Fibroblast of villous mesenchyme (primary cell): ENCODE measurements at regions not wholly inside any gene's neighbourhood (a gene's known extent, or its start where the extent isn't known, plus 50 kb on each side); places are given as distances from the start of the nearest gene placed in this dataset.

Source experiments
- DNase-seq: peaks from one replicate; pipeline ENCODE4 v3.0.0-alpha.2; 2010; ENCODE audit warnings: low read depth
- H3K4me3 ChIP-seq: 2 replicates; pipeline ENCODE4 v1.5.1; 2011; ENCODE audit warnings: low read depth, mild to moderate bottlenecking, low read length
- TF ChIP-seq, protein P1 (sequence below): IDR thresholded peaks from 2 replicates; pipeline ENCODE4 v1.5.1; 2012; ENCODE audit warnings: low read depth, mild to moderate bottlenecking, low read length; ENCODE audit not compliant: insufficient read depth

DNA sequence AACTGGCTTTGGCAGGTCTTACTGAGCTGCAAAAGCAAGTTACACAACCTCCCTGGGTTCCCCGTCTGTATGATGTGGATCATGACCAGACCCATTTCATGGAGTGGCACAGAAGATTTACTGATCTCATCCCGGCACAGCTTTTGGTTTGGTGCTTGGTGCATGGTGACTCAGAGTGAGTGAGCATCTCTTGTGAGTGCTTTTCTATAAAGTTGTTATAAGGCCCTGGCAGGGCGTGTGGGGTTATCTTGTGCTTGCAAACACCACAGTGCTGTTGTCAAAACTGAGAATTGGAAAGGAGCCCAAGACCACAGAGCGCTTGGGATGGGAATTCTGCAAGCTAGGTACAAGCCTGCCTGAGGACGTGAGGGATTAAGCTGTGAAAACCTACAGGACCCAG is 425.2 kb downstream of the GADD45G start:
- no peak overlapping the region for H3K4me3 ChIP-seq
- DNase-seq, result peak; percentile 1
- TF ChIP-seq, protein P1, sequence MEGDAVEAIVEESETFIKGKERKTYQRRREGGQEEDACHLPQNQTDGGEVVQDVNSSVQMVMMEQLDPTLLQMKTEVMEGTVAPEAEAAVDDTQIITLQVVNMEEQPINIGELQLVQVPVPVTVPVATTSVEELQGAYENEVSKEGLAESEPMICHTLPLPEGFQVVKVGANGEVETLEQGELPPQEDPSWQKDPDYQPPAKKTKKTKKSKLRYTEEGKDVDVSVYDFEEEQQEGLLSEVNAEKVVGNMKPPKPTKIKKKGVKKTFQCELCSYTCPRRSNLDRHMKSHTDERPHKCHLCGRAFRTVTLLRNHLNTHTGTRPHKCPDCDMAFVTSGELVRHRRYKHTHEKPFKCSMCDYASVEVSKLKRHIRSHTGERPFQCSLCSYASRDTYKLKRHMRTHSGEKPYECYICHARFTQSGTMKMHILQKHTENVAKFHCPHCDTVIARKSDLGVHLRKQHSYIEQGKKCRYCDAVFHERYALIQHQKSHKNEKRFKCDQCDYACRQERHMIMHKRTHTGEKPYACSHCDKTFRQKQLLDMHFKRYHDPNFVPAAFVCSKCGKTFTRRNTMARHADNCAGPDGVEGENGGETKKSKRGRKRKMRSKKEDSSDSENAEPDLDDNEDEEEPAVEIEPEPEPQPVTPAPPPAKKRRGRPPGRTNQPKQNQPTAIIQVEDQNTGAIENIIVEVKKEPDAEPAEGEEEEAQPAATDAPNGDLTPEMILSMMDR, result no peak

- TF ChIP-seq, protein P1, result no peak
- DNase-seq, result no peak
- H3K4me3 ChIP-seq, result no peak overlapping the region
These were observed 427.6 kb downstream of the GADD45G start for GRCh38 chr9:90032296-90033027.

DNA sequence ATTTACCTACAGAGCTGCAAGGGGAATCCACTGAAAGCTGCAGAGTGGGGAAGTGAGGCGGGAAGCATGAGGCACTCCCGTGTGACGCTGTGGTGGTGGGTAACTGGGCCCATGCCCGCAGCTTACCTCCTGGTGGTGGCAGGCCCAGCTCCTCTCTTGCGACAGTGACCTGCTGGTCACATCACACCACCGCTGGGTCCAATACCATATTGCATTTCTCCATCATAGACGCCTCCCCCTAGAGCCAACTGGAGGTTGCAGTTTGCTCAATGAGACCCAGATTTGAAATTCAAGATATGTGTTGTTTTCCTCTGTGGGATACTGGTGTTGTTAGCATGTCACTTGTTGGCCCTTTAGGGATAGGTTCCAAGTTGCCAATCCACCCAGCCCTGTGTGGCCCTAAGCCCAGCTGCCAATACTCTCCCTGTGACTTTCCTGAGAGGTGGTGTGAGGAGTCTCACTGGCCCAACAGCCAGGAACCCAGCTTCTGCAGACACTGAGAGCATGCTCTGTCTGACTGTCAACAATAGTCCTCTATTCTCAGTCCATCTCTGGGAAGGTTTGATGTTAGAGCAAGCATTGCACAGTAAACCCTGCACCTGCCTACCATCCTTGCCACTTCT is 428.3 kb downstream of the GADD45G start:
- no peak overlapping the region for H3K4me3 ChIP-seq
- no peak for DNase-seq
- TF ChIP-seq, protein P1, result no peak

GRCh38 chr9:90034071-90034470 is 429.3 kb downstream of the GADD45G start:
- TF ChIP-seq, protein P1, result no peak
- no peak for DNase-seq
- H3K4me3 ChIP-seq, result no peak overlapping the region

GRCh38 chr9:90035471-90035870 is 430.7 kb downstream of the GADD45G start:
- TF ChIP-seq, protein P1, result no peak
- H3K4me3 ChIP-seq, result no peak overlapping the region

GRCh38 chr9:90037146-90037797 is 432.5 kb downstream of the GADD45G start:
- TF ChIP-seq, protein P1, result no peak
- DNase-seq, result no peak

More at GRCh38 chr9:90035471-90035870, 430.7 kb downstream of the GADD45G start:
- DNase-seq, result no peak

More at GRCh38 chr9:90037146-90037797, 432.5 kb downstream of the GADD45G start:
- H3K4me3 ChIP-seq, result no peak overlapping the region
